Panc1 (cell line): ENCODE measurements at regions not wholly inside any gene's neighbourhood (a gene's known extent, or its start where the extent isn't known, plus 50 kb on each side); places are given as distances from the start of the nearest gene placed in this dataset.

Source experiments
- ATAC-seq: fragments of 200-7000 bp; cut with Tn5 transposase; 2 replicates; pipeline ENCODE4 v1.9.1; 2020; ENCODE audit warnings: mild to moderate bottlenecking, moderate library complexity
- BruUV-seq: library from RNA; stranded (reverse); fragments of 400-500 nt; replicated peaks from 2 replicates; lab custom pipeline; 2021; lab: Mats Ljungman, UMichigan
- CTCF ChIA-PET: fragments of 300-600 bp; sonication (Branson Sonifier 250); formaldehyde crosslinking; loops from one replicate; lab custom pipeline; 2022; ENCODE audit warnings: antibody characterized with exemption; lab: Charles Lee
- POLR2A ChIA-PET: fragments of 300-600 bp; sonication (Branson Sonifier 250); formaldehyde crosslinking; loops from one replicate; lab custom pipeline; 2022; ENCODE audit warnings: antibody characterized with exemption; lab: Charles Lee
- DNase-seq: peaks from one replicate; pipeline ENCODE4 v3.0.0-alpha.2; 2010; ENCODE audit warnings: low read depth, low spot score
- H3K27ac ChIP-seq: 2 replicates; pipeline ENCODE4 v1.5.1; 2011; ENCODE audit warnings: mild to moderate bottlenecking, low read length, inconsistent platforms
- H3K27me3 ChIP-seq: fragments of 200-500 bp; sonication (Bioruptor generic); 2 replicates; pipeline ENCODE4 v1.6.0; 2014; ENCODE audit warnings: low read length, inconsistent platforms; ENCODE audit not compliant: control insufficient read depth, insufficient read depth
- H3K36me3 ChIP-seq: fragments of 200-500 bp; sonication (Bioruptor generic); 2 replicates; pipeline ENCODE4 v1.5.1; 2014; ENCODE audit warnings: inconsistent platforms, mild to moderate bottlenecking, low read length, moderate library complexity; ENCODE audit not compliant: control insufficient read depth, insufficient read depth
- H3K4me1 ChIP-seq: 2 replicates; pipeline ENCODE4 v1.5.1; 2011; ENCODE audit warnings: inconsistent platforms, mild to moderate bottlenecking, low read length, moderate library complexity; ENCODE audit not compliant: control insufficient read depth, insufficient read depth
- H3K4me3 ChIP-seq, 2 experiments: 2 replicates each; pipeline ENCODE4 v1.5.1; 2011 to 2012; ENCODE audit warnings: low read depth in 2 of 2, low read length in 2 of 2, mild to moderate bottlenecking in 2 of 2, inconsistent platforms in 1 of 2, moderate library complexity in 1 of 2
- H3K9me3 ChIP-seq: fragments of 200-500 bp; sonication (Bioruptor generic); 2 replicates; pipeline ENCODE4 v1.5.1; 2014; ENCODE audit warnings: low read depth, mild to moderate bottlenecking, inconsistent platforms, low read length, moderate library complexity; ENCODE audit not compliant: control insufficient read depth, insufficient read depth
- CTCF ChIP-seq: fragments of 450-650 bp; IDR thresholded peaks from 2 replicates; pipeline ENCODE4 v1.5.1; 2017; ENCODE audit warnings: mild to moderate bottlenecking
- POLR2AphosphoS5 ChIP-seq: IDR thresholded peaks from 2 replicates; pipeline ENCODE4 v1.6.1; 2012; ENCODE audit warnings: mild to moderate bottlenecking, low read depth, low read length, moderate library complexity
- REST ChIP-seq, 2 experiments: IDR thresholded peaks; 2 replicates each; pipeline ENCODE4 v1.6.1; 2011 to 2012; ENCODE audit warnings: low read depth in 2 of 2, control low read depth in 1 of 2, low read length in 1 of 2, mild to moderate bottlenecking in 1 of 2, moderate library complexity in 1 of 2; ENCODE audit not compliant: insufficient read depth in 1 of 2
- SIN3A ChIP-seq: IDR thresholded peaks from 2 replicates; pipeline ENCODE4 v1.6.1; 2012; ENCODE audit warnings: low read depth, mild to moderate bottlenecking, low read length, moderate library complexity, borderline replicate concordance; ENCODE audit not compliant: insufficient read depth
- TCF7L2 ChIP-seq: IDR thresholded peaks from 2 replicates; pipeline ENCODE4 v1.6.1; 2011; ENCODE audit warnings: mild to moderate bottlenecking, low read depth, low read length, inconsistent platforms
- in situ Hi-C: cut with HindIII; loops from 2 replicates; pipeline ENCODE4 v1.10.0; 2016; ENCODE audit warnings: low sequenced_read_pairs, low pct_unique_long_range_greater_than_20kb
- intact Hi-C: fragments of 100-400 bp; cut with micrococcal nuclease; formaldehyde crosslinking; loops from one replicate; pipeline ENCODE4 v1.10.0; 2022; ENCODE audit not compliant: unreplicated experiment

- H3K27ac ChIP-seq = no peak overlapping the region
- no peaks in the 10 kb centered on the region for H3K27me3 ChIP-seq
- H3K9me3 ChIP-seq = no peaks in the 10 kb centered on the region
- ATAC-seq (no peak), DNase-seq (no peak)
- ChIA-PET CTCF (no interaction called here), POLR2A (no interaction called here)
- intact Hi-C loops (no loop called here), in situ Hi-C loops (no loop called here)
- TF ChIP-seq TCF7L2 = no peak
- TF ChIP-seq SIN3A = no peak
- TF ChIP-seq REST (IDR thresholded peaks at IDR 0.05; ENCODE audit: insufficient read depth in 1 of 2, low read depth in 2 of 2, low read length in 1 of 2) = no peak
- no peak for TF ChIP-seq POLR2AphosphoS5
- H3K4me3 ChIP-seq = no peak overlapping the region
- BruUV-seq = no TSS peak
- no peaks in the 10 kb centered on the region for H3K36me3 ChIP-seq
- H3K4me1 ChIP-seq = no peaks in the 10 kb centered on the region
These were observed 503.5 kb downstream of the HS3ST4 start for GRCh38 chr16:26195225-26195624.

- TF ChIP-seq REST (IDR thresholded peaks at IDR 0.05; ENCODE audit: insufficient read depth in 1 of 2, low read depth in 2 of 2, low read length in 1 of 2) = no peak
- no peak for TF ChIP-seq TCF7L2
- TF ChIP-seq POLR2AphosphoS5 = no peak
- TF ChIP-seq SIN3A = no peak
- TF ChIP-seq CTCF = no peak
- intact Hi-C loops = no loop called here
- DNase-seq (no peak), ATAC-seq (no peak)
- Histone ChIP-seq H3K27me3 (no peaks in the 10 kb centered on the region), H3K4me3 (no peak overlapping the region), H3K36me3 (no peaks in the 10 kb centered on the region), H3K4me1 (no peaks in the 10 kb centered on the region), H3K27ac (no peak overlapping the region), H3K9me3 (no peaks in the 10 kb centered on the region)
- in situ Hi-C loops = no loop called here
- no TSS peak for BruUV-seq
- POLR2A ChIA-PET = no interaction called here
- CTCF ChIA-PET = no interaction called here
These were observed 504.6 kb downstream of the HS3ST4 start for GRCh38 chr16:26196310-26196709.
